Esophagus squamous epithelium (tissue), 5 donors: ENCODE measurements at regions not wholly inside any gene's neighbourhood (a gene's known extent, or its start where the extent isn't known, plus 50 kb on each side); places are given as distances from the start of the nearest gene placed in this dataset.
"Not testable (repeated sequence)": the region's sequence is repeated elsewhere in the genome, so short reads cannot be mapped to it uniquely, and the experiment has no call there.

ENCODE experiments used
- DNase-seq: peaks from one replicate; lab custom pipeline; 2025; lab: John Stamatoyannopoulos, UW
- H3K27ac ChIP-seq, 4 donors: fragments of 200-600 bp; sonication (generic); one replicate each; pipeline ENCODE4 v1.5.1; 2016 to 2019; ENCODE audit warnings: mild to moderate bottlenecking in 1 of 4
- H3K27me3 ChIP-seq, 4 donors: fragments of 200-600 bp; sonication (generic); 1 replicate in 3 of 4; 2 replicates in 1 of 4; pipeline versions ENCODE4 v1.5.1 to v1.6.0; 2017 to 2021; ENCODE audit warnings: antibody characterized with exemption in 1 of 4
- H3K36me3 ChIP-seq, 3 donors: fragments of 200-600 bp; sonication (generic); one replicate each; pipeline ENCODE4 v1.5.1; 2016 to 2019
- H3K4me1 ChIP-seq, 3 donors: fragments of 200-600 bp; sonication (generic); one replicate each; pipeline ENCODE4 v1.5.1; 2017 to 2019
- H3K4me3 ChIP-seq, 4 donors: fragments of 200-600 bp; sonication (generic); 1 replicate in 3 of 4; 2 replicates in 1 of 4; pipeline ENCODE4 v1.5.1; 2016 to 2019; ENCODE audit warnings: mild to moderate bottlenecking in 2 of 4, moderate library complexity in 1 of 4
- H3K9me3 ChIP-seq, 3 donors: fragments of 200-600 bp; sonication (generic); one replicate each; pipeline ENCODE4 v1.5.1; 2016 to 2019
- POLR2A ChIP-seq, 4 donors: fragments of 450-650 bp; IDR thresholded peaks; one replicate each; pipeline ENCODE4 v1.6.1; 2017; ENCODE audit warnings: antibody characterized with exemption in 4 of 4, mild to moderate bottlenecking in 4 of 4, moderate library complexity in 3 of 4
- WGBS, 2 donors: methylation state at CpG; one replicate each; pipeline ENCODE4 v1.1.5; 2018; 5-methylcytosine and 5-hydroxymethylcytosine counted together
- intact Hi-C: fragments of 100-400 bp; cut with DNase I; formaldehyde crosslinking; loops from one replicate; pipeline ENCODE4 v1.15.0; 2022
- TF ChIP-seq, protein P1 (sequence below), 6 experiments: fragments of 450-650 bp in 4 of 6; fragments of 200-600 bp in 2 of 6; sonication (generic) in 2 of 6; IDR thresholded peaks; one replicate each; pipeline ENCODE4 v1.5.1; 2016 to 2019; ENCODE audit warnings: antibody characterized with exemption in 6 of 6, mild to moderate bottlenecking in 4 of 6, moderate library complexity in 4 of 6
- donor health status: DM: yes; HTN: yes; CAD: no.

DNA sequence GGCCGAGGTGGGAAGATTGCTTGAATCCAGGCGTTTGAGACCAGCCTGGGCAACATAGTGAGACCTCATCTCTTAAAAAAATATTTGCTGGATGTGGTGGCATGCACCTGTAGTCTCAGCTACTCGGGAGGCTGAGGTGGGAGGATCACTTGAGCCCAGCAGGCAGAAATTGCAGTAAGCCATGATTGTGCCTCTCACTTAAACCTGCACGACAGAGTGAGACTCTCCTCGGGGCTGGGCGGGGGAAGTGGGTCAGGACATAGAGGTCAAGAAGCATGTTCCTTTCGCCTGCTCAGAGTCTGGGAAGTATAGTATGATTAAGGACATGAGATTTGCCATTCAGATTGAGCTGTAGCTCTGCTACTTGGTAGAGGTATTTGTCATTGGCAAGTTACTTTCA, 52.3 kb downstream of the SEPTIN7 start:
- H3K4me1 ChIP-seq: peaks cover 0 to 11% (median 0%) of the 10 kb centered on the region in 3 donors
- DNase-seq, H3K27ac ChIP-seq, H3K9me3 ChIP-seq, H3K4me3 ChIP-seq, H3K27me3 ChIP-seq, intact Hi-C loops: not testable (repeated sequence)
- WGBS, 2 donors: 90 to 94% methylated on average over 3 to 7 of the region's 7 CpGs
- H3K36me3 ChIP-seq: peaks cover 0 to 17% (median 0%) of the 10 kb centered on the region in 3 donors

- H3K4me3 ChIP-seq: no peak overlapping the region
- DNase-seq: no peak
- TF ChIP-seq, protein P1, sequence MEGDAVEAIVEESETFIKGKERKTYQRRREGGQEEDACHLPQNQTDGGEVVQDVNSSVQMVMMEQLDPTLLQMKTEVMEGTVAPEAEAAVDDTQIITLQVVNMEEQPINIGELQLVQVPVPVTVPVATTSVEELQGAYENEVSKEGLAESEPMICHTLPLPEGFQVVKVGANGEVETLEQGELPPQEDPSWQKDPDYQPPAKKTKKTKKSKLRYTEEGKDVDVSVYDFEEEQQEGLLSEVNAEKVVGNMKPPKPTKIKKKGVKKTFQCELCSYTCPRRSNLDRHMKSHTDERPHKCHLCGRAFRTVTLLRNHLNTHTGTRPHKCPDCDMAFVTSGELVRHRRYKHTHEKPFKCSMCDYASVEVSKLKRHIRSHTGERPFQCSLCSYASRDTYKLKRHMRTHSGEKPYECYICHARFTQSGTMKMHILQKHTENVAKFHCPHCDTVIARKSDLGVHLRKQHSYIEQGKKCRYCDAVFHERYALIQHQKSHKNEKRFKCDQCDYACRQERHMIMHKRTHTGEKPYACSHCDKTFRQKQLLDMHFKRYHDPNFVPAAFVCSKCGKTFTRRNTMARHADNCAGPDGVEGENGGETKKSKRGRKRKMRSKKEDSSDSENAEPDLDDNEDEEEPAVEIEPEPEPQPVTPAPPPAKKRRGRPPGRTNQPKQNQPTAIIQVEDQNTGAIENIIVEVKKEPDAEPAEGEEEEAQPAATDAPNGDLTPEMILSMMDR (IDR thresholded peaks at IDR 0.05): no peak
- TF ChIP-seq POLR2A (IDR thresholded peaks at IDR 0.05): no peak
- WGBS, 2 donors: 38 to 40% methylated on average over 1 of the region's 1 CpG
- H3K27ac ChIP-seq: no peak overlapping the region
- no peaks in the 10 kb centered on the region for H3K9me3 ChIP-seq
- intact Hi-C loops: no loop called here
- peaks cover 0 to 5% (median 0%) of the 10 kb centered on the region in 3 donors for H3K4me1 ChIP-seq
- H3K27me3 ChIP-seq: no peaks in the 10 kb centered on the region
- peaks cover 0 to 8% (median 0%) of the 10 kb centered on the region in 3 donors for H3K36me3 ChIP-seq
Measured at GRCh38 chr7:35854311-35854710, 53.5 kb downstream of the SEPTIN7 start.

- TF ChIP-seq, protein P1 (IDR thresholded peaks at IDR 0.05): no peak
- no peak for TF ChIP-seq POLR2A (IDR thresholded peaks at IDR 0.05)
- Histone ChIP-seq H3K27me3 (no peaks in the 10 kb centered on the region), H3K4me1 (no peaks in the 10 kb centered on the region), H3K27ac (no peak overlapping the region), H3K36me3 (peaks cover 0 to 4% (median 0%) of the 10 kb centered on the region in 3 donors), H3K9me3 (no peaks in the 10 kb centered on the region), H3K4me3 (no peak overlapping the region)
- intact Hi-C loops: no loop called here
- WGBS, 2 donors: 70 to 71% methylated on average over 4 of the region's 4 CpGs
- DNase-seq: no peak
Measured at GRCh38 chr7:35856175-35856574, 55.3 kb downstream of the SEPTIN7 start.

DNA sequence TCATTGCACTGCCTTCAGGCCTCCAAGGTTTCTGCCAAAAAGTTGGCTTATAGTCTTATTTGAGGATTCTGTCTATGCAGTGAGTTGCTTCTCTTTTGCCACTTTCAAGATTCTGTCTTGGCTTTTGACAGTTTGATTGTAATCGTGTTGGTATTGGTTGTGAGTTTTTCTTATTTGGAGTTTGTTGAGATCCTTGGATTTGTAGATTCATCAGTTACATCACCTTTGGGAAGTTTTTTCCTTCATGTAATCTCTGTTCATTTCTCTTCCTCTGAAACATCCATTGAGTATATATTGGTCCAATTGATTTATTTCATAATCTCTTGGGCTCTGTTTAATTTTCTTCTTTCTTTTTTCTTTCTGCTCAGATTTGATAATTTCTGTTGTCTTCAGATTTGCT, 59.8 kb downstream of the SEPTIN7 start:
- no peaks in the 10 kb centered on the region for H3K27me3 ChIP-seq
- TF ChIP-seq POLR2A (IDR thresholded peaks at IDR 0.05): no peak
- TF ChIP-seq, protein P1 (IDR thresholded peaks at IDR 0.05): no peak
- H3K4me1 ChIP-seq: no peaks in the 10 kb centered on the region
- intact Hi-C loops: no loop called here
- no peak overlapping the region for H3K4me3 ChIP-seq
- no peak overlapping the region for H3K27ac ChIP-seq
- no peaks in the 10 kb centered on the region for H3K9me3 ChIP-seq
- 83 to 94% methylated on average over 1 of the region's 1 CpG for WGBS, 2 donors
- no peak for DNase-seq
- H3K36me3 ChIP-seq: peaks cover 0 to 27% (median 0%) of the 10 kb centered on the region in 3 donors

GRCh38 chr7:35865287-35865686, 64.4 kb downstream of the SEPTIN7 start:
- H3K4me1 ChIP-seq: no peaks in the 10 kb centered on the region
- peaks cover 0 to 49% (median 0%) of the 10 kb centered on the region in 3 donors for H3K36me3 ChIP-seq
- no peak for DNase-seq
- H3K9me3 ChIP-seq: no peaks in the 10 kb centered on the region
- TF ChIP-seq POLR2A (IDR thresholded peaks at IDR 0.05): no peak
- TF ChIP-seq, protein P1 (IDR thresholded peaks at IDR 0.05): no peak
- H3K27me3 ChIP-seq: no peaks in the 10 kb centered on the region
- no peak overlapping the region for H3K27ac ChIP-seq
- intact Hi-C loops: no loop called here
- WGBS, 2 donors: 73 to 84% methylated on average over 3 of the region's 3 CpGs
- H3K4me3 ChIP-seq: no peak overlapping the region

GRCh38 chr7:35866186-35866585, 65.3 kb downstream of the SEPTIN7 start:
- Histone ChIP-seq H3K4me1 (peaks cover 0 to under 1% (median 0%) of the 10 kb centered on the region in 3 donors), H3K36me3 (peaks cover 0 to 49% (median 0%) of the 10 kb centered on the region in 3 donors), H3K27me3 (no peaks in the 10 kb centered on the region), H3K9me3 (no peaks in the 10 kb centered on the region), H3K27ac (no peak overlapping the region), H3K4me3 (no peak overlapping the region)
- DNase-seq: no peak
- TF ChIP-seq, protein P1 (IDR thresholded peaks at IDR 0.05): no peak
- no peak for TF ChIP-seq POLR2A (IDR thresholded peaks at IDR 0.05)
- WGBS, 2 donors: 25 to 45% methylated on average over 1 of the region's 1 CpG
- intact Hi-C loops: no loop called here

GRCh38 chr7:35869117-35869516, 68.3 kb downstream of the SEPTIN7 start:
- H3K4me3 ChIP-seq, intact Hi-C loops, H3K27me3 ChIP-seq, H3K4me1 ChIP-seq, DNase-seq, H3K27ac ChIP-seq, H3K9me3 ChIP-seq: not testable (repeated sequence)
- peaks cover 0 to 52% (median 0%) of the 10 kb centered on the region in 3 donors for H3K36me3 ChIP-seq
- WGBS, 2 donors: 6 to 44% methylated on average over 1 of the region's 1 CpG
